ENCODE measurements at regions not wholly inside any gene's neighbourhood (a gene's known extent, or its start where the extent isn't known, plus 50 kb on each side); places are given as distances from the start of the nearest gene placed in this dataset.

GRCh38 chrX:5791721-5792120 is 436.9 kb downstream of the NLGN4X start:
- H3K27ac ChIP-seq: no peak overlapping the region
- H3K4me1 ChIP-seq: no peaks in the 10 kb centered on the region
- no peaks in the 10 kb centered on the region for H3K27me3 ChIP-seq
- no peak for DNase-seq
- no peak for TF ChIP-seq POLR2A (IDR thresholded peaks at IDR 0.05)
- TF ChIP-seq, protein P1, sequence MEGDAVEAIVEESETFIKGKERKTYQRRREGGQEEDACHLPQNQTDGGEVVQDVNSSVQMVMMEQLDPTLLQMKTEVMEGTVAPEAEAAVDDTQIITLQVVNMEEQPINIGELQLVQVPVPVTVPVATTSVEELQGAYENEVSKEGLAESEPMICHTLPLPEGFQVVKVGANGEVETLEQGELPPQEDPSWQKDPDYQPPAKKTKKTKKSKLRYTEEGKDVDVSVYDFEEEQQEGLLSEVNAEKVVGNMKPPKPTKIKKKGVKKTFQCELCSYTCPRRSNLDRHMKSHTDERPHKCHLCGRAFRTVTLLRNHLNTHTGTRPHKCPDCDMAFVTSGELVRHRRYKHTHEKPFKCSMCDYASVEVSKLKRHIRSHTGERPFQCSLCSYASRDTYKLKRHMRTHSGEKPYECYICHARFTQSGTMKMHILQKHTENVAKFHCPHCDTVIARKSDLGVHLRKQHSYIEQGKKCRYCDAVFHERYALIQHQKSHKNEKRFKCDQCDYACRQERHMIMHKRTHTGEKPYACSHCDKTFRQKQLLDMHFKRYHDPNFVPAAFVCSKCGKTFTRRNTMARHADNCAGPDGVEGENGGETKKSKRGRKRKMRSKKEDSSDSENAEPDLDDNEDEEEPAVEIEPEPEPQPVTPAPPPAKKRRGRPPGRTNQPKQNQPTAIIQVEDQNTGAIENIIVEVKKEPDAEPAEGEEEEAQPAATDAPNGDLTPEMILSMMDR (IDR thresholded peaks at IDR 0.05): no peak
- no peaks in the 10 kb centered on the region for H3K36me3 ChIP-seq
- H3K4me3 ChIP-seq: no peak overlapping the region
- no peaks in the 10 kb centered on the region for H3K9me3 ChIP-seq

- Histone ChIP-seq H3K36me3 (no peaks in the 10 kb centered on the region), H3K27me3 (no peaks in the 10 kb centered on the region), H3K27ac (no peak overlapping the region), H3K9me3 (no peaks in the 10 kb centered on the region), H3K4me3 (no peak overlapping the region), H3K4me1 (no peaks in the 10 kb centered on the region)
- no peak for DNase-seq
- TF ChIP-seq, protein P1 (IDR thresholded peaks at IDR 0.05): no peak
- TF ChIP-seq POLR2A (IDR thresholded peaks at IDR 0.05): no peak
These were observed 439.8 kb downstream of the NLGN4X start for GRCh38 chrX:5788910-5789309.

DNA sequence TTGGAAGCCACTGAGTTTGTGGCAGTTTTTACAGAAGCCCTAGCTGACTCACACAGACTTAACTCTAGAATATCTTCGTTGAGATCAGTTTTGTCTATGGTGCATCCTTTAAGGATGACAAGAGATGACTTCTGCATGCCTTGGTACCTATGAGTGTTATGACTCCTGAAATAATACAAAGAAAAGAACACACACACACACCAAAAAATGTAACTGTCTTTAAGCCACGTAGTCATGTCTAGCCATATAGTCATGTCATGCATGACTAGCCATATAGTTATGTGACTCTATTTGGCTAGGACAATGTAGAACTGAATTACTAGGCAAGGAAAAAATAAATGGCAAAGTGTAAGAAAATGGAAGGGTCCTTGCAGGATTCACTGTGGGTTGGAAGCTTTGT is 447.8 kb downstream of the NLGN4X start:
- DNase-seq: no peak
- no peaks in the 10 kb centered on the region for H3K4me1 ChIP-seq
- no peaks in the 10 kb centered on the region for H3K9me3 ChIP-seq
- H3K36me3 ChIP-seq: no peaks in the 10 kb centered on the region
- H3K27me3 ChIP-seq: no peaks in the 10 kb centered on the region
- TF ChIP-seq, protein P1 (IDR thresholded peaks at IDR 0.05): no peak
- TF ChIP-seq POLR2A (IDR thresholded peaks at IDR 0.05): no peak
- no peak overlapping the region for H3K27ac ChIP-seq
- no peak overlapping the region for H3K4me3 ChIP-seq

DNA sequence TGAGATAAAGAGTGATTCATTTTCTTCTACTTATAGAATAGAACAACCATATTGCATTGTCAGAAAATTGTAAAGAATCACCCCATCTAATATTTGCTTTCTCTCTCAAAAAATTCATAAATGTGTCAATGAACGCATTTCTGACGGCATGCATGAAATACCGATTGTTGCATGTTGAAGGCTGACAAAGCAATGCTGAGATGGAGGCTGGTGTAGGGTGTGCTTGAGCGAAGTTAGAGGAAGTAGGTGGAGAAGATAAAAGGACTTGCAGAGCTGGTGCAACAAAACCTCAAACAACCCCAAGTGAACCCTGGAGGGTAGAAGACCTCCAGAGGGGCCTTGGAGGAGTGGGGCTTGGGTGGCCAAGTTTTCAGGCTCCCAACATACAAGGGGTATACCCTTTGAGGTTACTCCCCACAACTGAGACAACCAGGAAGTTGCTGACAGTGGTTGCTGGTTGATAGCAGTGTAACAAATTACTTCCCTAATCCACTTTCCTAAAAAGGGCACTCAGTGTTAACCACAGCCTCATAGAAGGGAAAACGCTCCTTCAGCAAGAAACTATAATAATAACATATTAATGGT is 452.7 kb downstream of the NLGN4X start:
- TF ChIP-seq, protein P1 (IDR thresholded peaks at IDR 0.05): no peak
- TF ChIP-seq POLR2A (IDR thresholded peaks at IDR 0.05): no peak

DNA sequence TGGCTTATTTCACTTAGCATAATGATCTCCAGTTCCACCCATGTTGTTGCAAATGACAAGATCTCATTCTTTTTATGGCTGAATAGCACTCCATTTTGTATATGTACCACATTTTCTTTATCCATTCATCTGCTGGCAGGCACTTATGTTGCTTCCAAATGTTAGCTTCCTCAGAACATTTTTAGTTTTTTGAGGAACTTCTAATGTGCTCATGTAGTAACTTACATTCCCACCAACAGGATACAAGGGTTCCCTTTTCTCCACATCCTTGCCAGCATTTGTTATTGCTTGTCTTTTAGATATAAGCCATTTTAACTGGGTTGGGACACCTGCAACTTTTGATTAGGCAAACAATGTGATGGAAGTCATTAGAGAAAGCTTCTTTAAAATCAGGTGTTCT is 454.2 kb downstream of the NLGN4X start:
- Histone ChIP-seq H3K36me3 (no peaks in the 10 kb centered on the region), H3K9me3 (no peaks in the 10 kb centered on the region), H3K4me1 (no peaks in the 10 kb centered on the region), H3K27ac (no peak overlapping the region), H3K27me3 (no peaks in the 10 kb centered on the region), H3K4me3 (no peak overlapping the region)
- DNase-seq: no peak
- TF ChIP-seq, protein P1 (IDR thresholded peaks at IDR 0.05): no peak
- TF ChIP-seq POLR2A (IDR thresholded peaks at IDR 0.05): no peak

More for the DNA sequence above, 452.7 kb downstream of the NLGN4X start:
- H3K36me3 ChIP-seq: no peaks in the 10 kb centered on the region
- no peak for DNase-seq
- no peaks in the 10 kb centered on the region for H3K27me3 ChIP-seq
- H3K9me3 ChIP-seq: no peaks in the 10 kb centered on the region
- no peaks in the 10 kb centered on the region for H3K4me1 ChIP-seq
- H3K27ac ChIP-seq: no peak overlapping the region
- no peak overlapping the region for H3K4me3 ChIP-seq

DNA sequence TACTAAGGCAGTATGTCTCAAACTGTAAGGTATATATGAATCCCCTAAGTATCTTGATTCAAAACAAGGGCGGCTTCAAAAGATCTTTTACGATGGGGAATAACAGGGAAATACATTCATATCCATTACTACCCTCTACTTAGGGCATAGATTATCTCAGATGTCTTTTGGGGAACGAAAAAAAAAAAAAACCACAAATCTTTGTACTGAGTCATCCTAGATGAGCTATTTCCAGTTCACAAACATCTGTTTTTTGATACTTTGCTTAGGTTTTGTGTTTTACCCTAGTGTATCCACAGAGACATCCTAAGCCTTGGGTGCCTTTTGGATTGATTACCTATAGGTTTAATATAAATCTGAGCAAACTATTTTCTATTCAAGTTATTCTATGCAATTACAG is 457.2 kb downstream of the NLGN4X start:
- no peaks in the 10 kb centered on the region for H3K27me3 ChIP-seq
- no peaks in the 10 kb centered on the region for H3K4me1 ChIP-seq
- H3K36me3 ChIP-seq: no peaks in the 10 kb centered on the region
- no peak for TF ChIP-seq POLR2A (IDR thresholded peaks at IDR 0.05)
- TF ChIP-seq, protein P1 (IDR thresholded peaks at IDR 0.05): no peak
- DNase-seq: no peak
- no peak overlapping the region for H3K27ac ChIP-seq
- no peak overlapping the region for H3K4me3 ChIP-seq
- no peaks in the 10 kb centered on the region for H3K9me3 ChIP-seq

Measured in Peyer's patch (tissue), 4 donors.